K562 (cell line): ENCODE measurements at regions not wholly inside any gene's neighbourhood (a gene's known extent, or its start where the extent isn't known, plus 50 kb on each side); places are given as distances from the start of the nearest gene placed in this dataset.

Experiments used
- ARID1B ChIP-seq: fragments of 450-650 bp; IDR thresholded peaks from 2 replicates; pipeline ENCODE4 v1.6.1; 2016; ENCODE audit warnings: antibody characterized with exemption, mild to moderate bottlenecking, inconsistent platforms
- CBFA2T2 ChIP-seq: fragments of 450-650 bp; conservative IDR thresholded peaks from 2 replicates; pipeline ENCODE4 v1.6.1; 2017; ENCODE audit warnings: mild to moderate bottlenecking
- CBFA2T3 ChIP-seq: fragments of 450-650 bp; IDR thresholded peaks from 2 replicates; pipeline ENCODE4 v1.6.1; 2017
- CBX2 ChIP-seq: fragments of 200-600 bp; sonication (generic); IDR thresholded peaks from one replicate; pipeline ENCODE4 v1.6.1; 2012; ENCODE audit warnings: mild to moderate bottlenecking, low read length, inconsistent platforms; ENCODE audit not compliant: insufficient read depth, poor library complexity, severe bottlenecking
- CCNT2 ChIP-seq: IDR thresholded peaks from 2 replicates; pipeline ENCODE4 v1.6.1; 2011; ENCODE audit warnings: borderline replicate concordance, low read depth, mild to moderate bottlenecking, moderate library complexity, mixed read lengths, low read length; ENCODE audit not compliant: insufficient read length; ENCODE audit errors: extremely low read depth
- CEBPG ChIP-seq, 3 experiments: fragments of 200-800 bp in 1 of 3; sonication (Bioruptor generic) in 1 of 3; sonication (generic) in 1 of 3; formaldehyde crosslinking in 1 of 3; IDR thresholded peaks in 2 of 3; conservative IDR thresholded peaks in 1 of 3; 2 replicates each; pipeline versions ENCODE4 v1.6.1 to v1.8.0; 2016 to 2022; ENCODE audit warnings: missing compliant biosample characterization in 2 of 3, missing genetic modification characterization in 2 of 3, mild to moderate bottlenecking in 1 of 3, missing genetic modification reagents in 1 of 3
- GATA2 ChIP-seq: sonication (generic); formaldehyde crosslinking; IDR thresholded peaks from 2 replicates; pipeline ENCODE4 v1.4.0; 2020; ENCODE audit warnings: mild to moderate bottlenecking, missing genetic modification reagents
- KDM1A ChIP-seq, 2 experiments: fragments of 450-650 bp; IDR thresholded peaks; 2 replicates each; pipeline ENCODE4 v1.6.1; 2016; ENCODE audit warnings: mild to moderate bottlenecking in 2 of 2
- KLF16 ChIP-seq: IDR thresholded peaks from 2 replicates; pipeline ENCODE4 v1.6.1; 2016; ENCODE audit warnings: antibody characterized with exemption
- MCM5 ChIP-seq: fragments of 450-650 bp; IDR thresholded peaks from 2 replicates; pipeline ENCODE4 v1.6.1; 2016; ENCODE audit warnings: low read depth
- NCOR1 ChIP-seq: fragments of 450-650 bp; IDR thresholded peaks from 2 replicates; pipeline ENCODE4 v1.6.1; 2016; ENCODE audit warnings: mild to moderate bottlenecking, moderate library complexity
- STAT5A ChIP-seq: IDR thresholded peaks from 2 replicates; pipeline ENCODE4 v1.6.1; 2012; ENCODE audit warnings: low read length, inconsistent platforms, borderline replicate concordance
- TAL1 ChIP-seq: fragments of 450-650 bp; IDR thresholded peaks from 2 replicates; pipeline ENCODE4 v1.6.1; 2016; ENCODE audit warnings: mild to moderate bottlenecking
- TCF3 ChIP-seq: sonication (generic); formaldehyde crosslinking; IDR thresholded peaks from 2 replicates; pipeline ENCODE4 v1.4.0; 2020; ENCODE audit warnings: mild to moderate bottlenecking, missing genetic modification reagents
- ZFPM2 ChIP-seq: fragments of 250-450 bp; sonication (Bioruptor Pico); IDR thresholded peaks from 2 replicates; pipeline ENCODE4 v1.5.1; 2022; ENCODE audit warnings: mild to moderate bottlenecking
- ZNF121 ChIP-seq: sonication (generic); formaldehyde crosslinking; conservative IDR thresholded peaks from 2 replicates; pipeline ENCODE4 v1.8.0; 2022; ENCODE audit warnings: missing genetic modification reagents
- TF ChIP-seq, protein P1 (sequence below): fragments of 450-650 bp; formaldehyde crosslinking; IDR thresholded peaks from 2 replicates; pipeline ENCODE4 v1.4.0; 2020; ENCODE audit warnings: mild to moderate bottlenecking, moderate library complexity
- TF ChIP-seq, protein P2 (sequence below): fragments of 250-450 bp; sonication (Bioruptor Pico); IDR thresholded peaks from 2 replicates; pipeline ENCODE4 v1.8.0; 2021; ENCODE audit warnings: mild to moderate bottlenecking, moderate library complexity
- TF ChIP-seq, protein P3 (sequence below), 2 experiments: IDR thresholded peaks; 2 replicates each; pipeline ENCODE4 v1.6.1; 2011; ENCODE audit warnings: borderline replicate concordance in 1 of 2, control low read depth in 1 of 2, low read depth in 1 of 2, low read length in 1 of 2, mild to moderate bottlenecking in 1 of 2, mixed read lengths in 1 of 2, moderate library complexity in 1 of 2; ENCODE audit not compliant: insufficient read depth in 1 of 2, insufficient read length in 1 of 2, poor library complexity in 1 of 2, severe bottlenecking in 1 of 2; ENCODE audit errors: extremely low read depth in 1 of 2

DNA sequence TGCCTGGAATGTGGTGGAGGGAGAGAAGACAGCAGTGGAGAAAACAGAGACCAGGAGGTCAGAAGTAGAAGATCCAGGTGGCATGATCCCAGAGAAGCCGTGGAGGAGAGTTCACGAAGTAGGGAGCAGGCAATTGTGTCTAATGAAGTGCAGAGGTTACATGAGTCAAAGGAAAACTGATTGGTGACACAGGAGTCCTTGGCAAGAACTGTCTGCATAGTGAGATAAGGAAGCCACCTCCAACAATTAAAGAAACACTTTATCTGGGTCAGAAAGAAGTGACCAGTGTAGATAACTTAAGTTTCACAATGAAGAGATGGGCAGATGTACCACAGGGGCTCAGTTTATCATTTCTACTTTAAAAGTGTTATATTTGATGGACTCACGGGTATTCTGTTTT is 57.0 kb upstream of the PTH start (continued):
- TF ChIP-seq, protein P1, sequence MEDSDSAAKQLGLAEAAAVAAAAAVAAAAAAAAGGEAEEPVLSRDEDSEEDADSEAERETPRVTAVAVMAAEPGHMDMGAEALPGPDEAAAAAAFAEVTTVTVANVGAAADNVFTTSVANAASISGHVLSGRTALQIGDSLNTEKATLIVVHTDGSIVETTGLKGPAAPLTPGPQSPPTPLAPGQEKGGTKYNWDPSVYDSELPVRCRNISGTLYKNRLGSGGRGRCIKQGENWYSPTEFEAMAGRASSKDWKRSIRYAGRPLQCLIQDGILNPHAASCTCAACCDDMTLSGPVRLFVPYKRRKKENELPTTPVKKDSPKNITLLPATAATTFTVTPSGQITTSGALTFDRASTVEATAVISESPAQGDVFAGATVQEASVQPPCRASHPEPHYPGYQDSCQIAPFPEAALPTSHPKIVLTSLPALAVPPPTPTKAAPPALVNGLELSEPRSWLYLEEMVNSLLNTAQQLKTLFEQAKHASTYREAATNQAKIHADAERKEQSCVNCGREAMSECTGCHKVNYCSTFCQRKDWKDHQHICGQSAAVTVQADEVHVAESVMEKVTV (CRISPR knock-in tag) = no peak
- TF ChIP-seq ARID1B (peak; percentile 70), NCOR1 (peak; percentile 65), KDM1A (IDR thresholded peaks at IDR 0.05) (peak; percentile 56 to 75), TAL1 (peak; percentile 57; the same call in 1 of the 2 replicates), STAT5A (peak; percentile 14; the same call in 1 of the 2 replicates), CCNT2 (peak; percentile 26), MCM5 (no peak), TCF3 (CRISPR knock-in tag) (peak; percentile 30; the same call in 1 of the 2 replicates), ZFPM2 (CRISPR knock-in tag) (no peak), CBX2 (no peak), CEBPG (CRISPR knock-in tag; IDR thresholded peaks at IDR 0.05) (no peak), CEBPG (tag; conservative IDR thresholded peaks at IDR 0.05 in 1 of 2, IDR thresholded peaks at IDR 0.05 in 1 of 2) (no peak), GATA2 (CRISPR knock-in tag) (no peak), CBFA2T2 (peak; percentile 72), CBFA2T3 (peak; percentile 82), KLF16 (0 out of 2 replicates have a peak, but pooled peaks have one; percentile 52), ZNF121 (no peak)
- TF ChIP-seq, protein P2, sequence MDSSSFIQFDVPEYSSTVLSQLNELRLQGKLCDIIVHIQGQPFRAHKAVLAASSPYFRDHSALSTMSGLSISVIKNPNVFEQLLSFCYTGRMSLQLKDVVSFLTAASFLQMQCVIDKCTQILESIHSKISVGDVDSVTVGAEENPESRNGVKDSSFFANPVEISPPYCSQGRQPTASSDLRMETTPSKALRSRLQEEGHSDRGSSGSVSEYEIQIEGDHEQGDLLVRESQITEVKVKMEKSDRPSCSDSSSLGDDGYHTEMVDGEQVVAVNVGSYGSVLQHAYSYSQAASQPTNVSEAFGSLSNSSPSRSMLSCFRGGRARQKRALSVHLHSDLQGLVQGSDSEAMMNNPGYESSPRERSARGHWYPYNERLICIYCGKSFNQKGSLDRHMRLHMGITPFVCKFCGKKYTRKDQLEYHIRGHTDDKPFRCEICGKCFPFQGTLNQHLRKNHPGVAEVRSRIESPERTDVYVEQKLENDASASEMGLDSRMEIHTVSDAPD = no peak
- TF ChIP-seq, protein P3, sequence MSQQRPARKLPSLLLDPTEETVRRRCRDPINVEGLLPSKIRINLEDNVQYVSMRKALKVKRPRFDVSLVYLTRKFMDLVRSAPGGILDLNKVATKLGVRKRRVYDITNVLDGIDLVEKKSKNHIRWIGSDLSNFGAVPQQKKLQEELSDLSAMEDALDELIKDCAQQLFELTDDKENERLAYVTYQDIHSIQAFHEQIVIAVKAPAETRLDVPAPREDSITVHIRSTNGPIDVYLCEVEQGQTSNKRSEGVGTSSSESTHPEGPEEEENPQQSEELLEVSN (IDR thresholded peaks at IDR 0.05; ENCODE audit: borderline replicate concordance in 1 of 2, extremely low read depth in 1 of 2, insufficient read depth in 1 of 2, insufficient read length in 1 of 2, low read depth in 1 of 2, low read length in 1 of 2, poor library complexity in 1 of 2, severe bottlenecking in 1 of 2) = no peak
